PC-3 (cell line): ENCODE measurements at regions not wholly inside any gene's neighbourhood (a gene's known extent, or its start where the extent isn't known, plus 50 kb on each side); places are given as distances from the start of the nearest gene placed in this dataset.

Source experiments
- ATAC-seq: fragments of 200-7000 bp; cut with Tn5 transposase; 2 replicates; pipeline ENCODE4 v1.9.1; 2020; ENCODE audit warnings: mild to moderate bottlenecking, moderate library complexity
- BruUV-seq: library from RNA; stranded (reverse); fragments of 400-500 nt; replicated peaks from 2 replicates; lab custom pipeline; 2021; lab: Mats Ljungman, UMichigan
- CTCF ChIA-PET: fragments of 300-600 bp; sonication (Branson Sonifier 250); formaldehyde crosslinking; loops from one replicate; lab custom pipeline; 2022; ENCODE audit warnings: antibody characterized with exemption; lab: Charles Lee
- POLR2A ChIA-PET: fragments of 300-600 bp; sonication (Branson Sonifier 250); formaldehyde crosslinking; loops from one replicate; lab custom pipeline; 2022; ENCODE audit warnings: antibody characterized with exemption; ENCODE audit not compliant: unreplicated experiment; lab: Charles Lee
- DNase-seq: peaks from one replicate; pipeline ENCODE4 v3.0.0-alpha.2; 2015
- H2AFZ ChIP-seq: fragments of 300-600 bp; sonication (generic); 2 replicates; pipeline ENCODE4 v1.6.0; 2016; ENCODE audit warnings: antibody characterized with exemption, low read length
- H3F3A ChIP-seq: fragments of 300-600 bp; sonication (generic); one replicate; pipeline ENCODE4 v1.6.0; 2017; ENCODE audit warnings: antibody characterized with exemption, low read length, control low read depth, mild to moderate bottlenecking; ENCODE audit not compliant: unreplicated experiment
- H3K27ac ChIP-seq: fragments of 300-600 bp; sonication (generic); 2 replicates; pipeline ENCODE4 v1.5.1; 2016; ENCODE audit warnings: mild to moderate bottlenecking, low read length
- H3K27me3 ChIP-seq: fragments of 300-600 bp; sonication (generic); 2 replicates; pipeline ENCODE4 v1.6.1; 2016; ENCODE audit warnings: low read length, mixed read lengths
- H3K36me3 ChIP-seq: fragments of 300-600 bp; sonication (generic); 2 replicates; pipeline ENCODE4 v1.6.1; 2016; ENCODE audit warnings: low read depth, mixed run types, low read length, mixed read lengths
- H3K4me1 ChIP-seq: fragments of 300-600 bp; sonication (generic); 2 replicates; pipeline ENCODE4 v1.5.1; 2016; ENCODE audit warnings: low read length; ENCODE audit not compliant: insufficient read depth
- H3K4me2 ChIP-seq: fragments of 300-600 bp; sonication (generic); 2 replicates; pipeline ENCODE4 v1.6.0; 2016; ENCODE audit warnings: low read length
- H3K4me3 ChIP-seq: fragments of 300-600 bp; sonication (generic); 2 replicates; pipeline ENCODE4 v1.5.1; 2016; ENCODE audit warnings: mild to moderate bottlenecking, low read length, mixed read lengths
- H3K79me2 ChIP-seq: fragments of 300-600 bp; sonication (generic); 2 replicates; pipeline ENCODE4 v1.6.1; 2017; ENCODE audit warnings: low read length, mixed read lengths
- H3K9ac ChIP-seq: fragments of 300-600 bp; sonication (generic); 2 replicates; pipeline ENCODE4 v1.6.0; 2016; ENCODE audit warnings: mild to moderate bottlenecking, low read length
- H3K9me2 ChIP-seq: fragments of 300-600 bp; sonication (generic); replicated peaks from 2 replicates; pipeline ENCODE4 v1.6.1; 2016; ENCODE audit warnings: mixed run types, low read length, mixed read lengths
- H3K9me3 ChIP-seq: fragments of 300-600 bp; sonication (generic); 2 replicates; pipeline ENCODE4 v1.6.1; 2016; ENCODE audit warnings: low read length, mixed read lengths
- H4K20me1 ChIP-seq: fragments of 300-600 bp; sonication (generic); 2 replicates; pipeline ENCODE4 v1.6.1; 2016; ENCODE audit warnings: low read length, mixed read lengths
- CTCF ChIP-seq: fragments of 300-600 bp; sonication (generic); conservative IDR thresholded peaks from 2 replicates; pipeline ENCODE4 v1.5.1; 2017; ENCODE audit warnings: antibody characterized with exemption, low read depth, mild to moderate bottlenecking, low read length
- EZH2 ChIP-seq: fragments of 300-600 bp; sonication (generic); IDR thresholded peaks from one replicate; pipeline ENCODE4 v1.6.1; 2017; ENCODE audit warnings: antibody characterized with exemption, mild to moderate bottlenecking, low read length; ENCODE audit not compliant: unreplicated experiment
- EZH2phosphoT487 ChIP-seq: fragments of 300-600 bp; sonication (generic); IDR thresholded peaks from 2 replicates; pipeline ENCODE4 v1.6.1; 2018; ENCODE audit warnings: mild to moderate bottlenecking, antibody characterized with exemption, low read length, borderline replicate concordance
- intact Hi-C: fragments of 100-400 bp; cut with micrococcal nuclease; formaldehyde crosslinking; loops from 2 replicates; pipeline ENCODE4 v1.9.0; 2023

DNA sequence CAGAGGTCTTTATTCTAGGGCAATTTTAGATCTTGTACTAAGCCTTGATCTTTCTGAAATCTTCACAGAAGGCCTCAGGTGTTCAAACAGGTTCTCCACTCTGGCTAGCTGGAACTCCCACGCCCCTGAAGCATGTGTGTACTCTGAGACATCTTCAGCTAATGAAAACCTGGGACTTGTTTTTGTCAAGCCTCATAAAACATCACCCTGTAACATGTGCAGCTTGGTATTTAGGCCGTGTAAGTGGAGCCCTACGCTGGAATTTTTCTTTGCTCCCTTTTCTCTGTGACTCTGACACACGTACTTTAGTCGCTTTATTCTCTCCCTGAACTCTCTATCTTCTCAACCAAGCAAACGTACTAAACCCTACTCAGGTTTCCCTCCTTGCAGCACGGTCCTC is 701.9 kb upstream of the ZP4 start:
- no peak overlapping the region for H3K9ac ChIP-seq
- intact Hi-C loops = no loop called here
- CTCF ChIA-PET = no interaction called here
- TF ChIP-seq CTCF (no peak), EZH2phosphoT487 (no peak), EZH2 (no peak)
- no TSS peak for BruUV-seq
- H3K79me2 ChIP-seq = no peaks in the 10 kb centered on the region
- POLR2A ChIA-PET = no interaction called here
- H3K27me3 ChIP-seq = no peaks in the 10 kb centered on the region
- no peaks in the 10 kb centered on the region for H3K4me1 ChIP-seq
- no peaks in the 10 kb centered on the region for H3K9me3 ChIP-seq
- no peak overlapping the region for H3K27ac ChIP-seq
- H3K36me3 ChIP-seq = no peaks in the 10 kb centered on the region
- H3K4me3 ChIP-seq = no peak overlapping the region
- ATAC-seq (no peak), DNase-seq (no peak)
- H3K4me2 ChIP-seq = no peak overlapping the region
- H3F3A ChIP-seq = no peaks in the 10 kb centered on the region
- H3K9me2 ChIP-seq = no peaks in the 10 kb centered on the region
- no peak overlapping the region for H2AFZ ChIP-seq
- H4K20me1 ChIP-seq = no peaks in the 10 kb centered on the region

GRCh38 chr1:238589843-238590435 is 699.2 kb upstream of the ZP4 start:
- CTCF ChIA-PET = no interaction called here
- BruUV-seq = no TSS peak
- DNase-seq (no peak), ATAC-seq (no peak)
- POLR2A ChIA-PET = no interaction called here
- no peak overlapping the region for H2AFZ ChIP-seq
- H3K27ac ChIP-seq = no peak overlapping the region
- no peaks in the 10 kb centered on the region for H3K79me2 ChIP-seq
- no peaks in the 10 kb centered on the region for H3K9me3 ChIP-seq
- H3K4me3 ChIP-seq = no peak overlapping the region
- H3K27me3 ChIP-seq = no peaks in the 10 kb centered on the region
- no peaks in the 10 kb centered on the region for H4K20me1 ChIP-seq
- intact Hi-C loops = no loop called here
- no peaks in the 10 kb centered on the region for H3K36me3 ChIP-seq
- H3F3A ChIP-seq = no peaks in the 10 kb centered on the region
- H3K4me1 ChIP-seq = no peaks in the 10 kb centered on the region
- TF ChIP-seq EZH2phosphoT487 = no peak
- TF ChIP-seq CTCF = no peak
- no peak for TF ChIP-seq EZH2
- H3K4me2 ChIP-seq = no peak overlapping the region
- no peaks in the 10 kb centered on the region for H3K9me2 ChIP-seq
- no peak overlapping the region for H3K9ac ChIP-seq

DNA sequence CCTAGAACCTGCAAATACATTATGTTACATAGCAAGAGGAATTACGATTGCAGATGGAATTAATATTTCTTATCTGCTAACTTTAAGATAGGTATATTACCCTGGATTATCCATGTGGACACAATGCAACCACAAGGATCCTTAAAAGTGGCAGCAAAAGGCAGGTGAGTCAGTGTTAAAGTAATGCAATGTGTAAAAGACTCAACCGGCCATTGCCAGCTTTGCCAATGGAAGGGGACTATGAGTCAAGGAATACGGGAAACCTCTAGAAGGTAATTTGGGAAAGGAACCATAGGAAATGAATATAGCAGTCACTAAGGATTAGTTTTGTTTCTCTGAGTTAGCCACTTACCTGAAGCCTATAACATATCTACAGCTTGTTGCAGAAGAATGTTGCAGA is 692.1 kb upstream of the ZP4 start:
- Histone ChIP-seq H3K79me2 (no peaks in the 10 kb centered on the region), H3K4me2 (no peak overlapping the region), H3K36me3 (no peaks in the 10 kb centered on the region), H3K27me3 (no peaks in the 10 kb centered on the region), H3K9ac (no peak overlapping the region), H4K20me1 (no peaks in the 10 kb centered on the region), H3K9me3 (no peaks in the 10 kb centered on the region), H3K9me2 (no peaks in the 10 kb centered on the region), H3F3A (no peaks in the 10 kb centered on the region), H3K4me3 (no peak overlapping the region), H2AFZ (no peak overlapping the region), H3K27ac (no peak overlapping the region), H3K4me1 (no peaks in the 10 kb centered on the region)
- DNase-seq (peak; percentile 50), ATAC-seq (0 out of 2 replicates have a peak, but pooled peaks have one; percentile 33)
- POLR2A ChIA-PET = no interaction called here
- BruUV-seq = no TSS peak
- TF ChIP-seq EZH2phosphoT487 (no peak), CTCF (no peak), EZH2 (no peak)
- intact Hi-C loops = no loop called here
- CTCF ChIA-PET = no interaction called here
